GM19351 (cell line): ENCODE measurements at regions not wholly inside any gene's neighbourhood (a gene's known extent, or its start where the extent isn't known, plus 50 kb on each side); places are given as distances from the start of the nearest gene placed in this dataset.
A peak's percentile ranks its signal among the peaks of the same experiment; 100 is the strongest.

Source experiments
- ATAC-seq: cut with Tn5 transposase; IDR thresholded peaks from one replicate; pipeline ENCODE4 v1.9.1; 2021; ENCODE audit warnings: mild to moderate bottlenecking, moderate library complexity; ENCODE audit not compliant: unreplicated experiment

DNA sequence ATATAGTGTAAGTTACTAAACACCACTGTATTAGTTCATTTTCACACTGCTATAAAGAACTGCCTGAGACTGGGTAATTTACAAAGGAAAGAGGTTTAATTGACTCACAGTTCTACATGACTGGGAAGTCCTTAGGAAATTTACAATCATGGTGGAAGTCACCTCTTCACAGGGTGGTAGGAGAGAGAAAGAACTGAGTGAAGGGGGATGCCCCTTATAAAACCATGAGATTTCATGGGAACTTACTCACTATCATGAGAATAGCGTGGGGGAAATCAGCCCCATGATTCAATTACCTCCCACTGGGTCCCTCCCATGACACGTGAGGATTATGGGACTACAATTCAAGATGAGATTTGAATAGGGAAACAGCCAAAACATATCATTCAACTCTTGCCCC lies 618.0 kb downstream of the NYAP2 start:
- ATAC-seq, result no peak

DNA sequence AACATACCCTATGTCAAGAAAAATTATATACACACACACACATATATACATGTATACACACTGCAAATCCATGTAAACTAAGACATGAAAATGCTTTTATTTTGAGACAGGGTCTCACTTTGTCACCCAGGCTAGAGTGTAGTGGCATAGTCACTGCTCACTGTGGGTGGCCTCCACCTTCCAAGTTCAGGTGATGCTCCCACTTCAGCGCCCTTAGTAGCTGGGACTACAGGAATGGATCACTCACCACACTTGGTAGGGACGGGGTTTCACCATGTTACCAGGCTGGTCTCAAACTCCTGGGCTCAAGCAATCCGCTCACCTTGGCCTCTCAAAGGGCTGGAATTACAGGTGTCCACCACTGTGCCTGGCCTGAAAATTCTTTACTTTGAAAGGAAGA lies 617.6 kb downstream of the NYAP2 start:
- no peak for ATAC-seq

- no peak for ATAC-seq
These were observed 612.4 kb downstream of the NYAP2 start for GRCh38 chr2:226011716-226012450.

DNA sequence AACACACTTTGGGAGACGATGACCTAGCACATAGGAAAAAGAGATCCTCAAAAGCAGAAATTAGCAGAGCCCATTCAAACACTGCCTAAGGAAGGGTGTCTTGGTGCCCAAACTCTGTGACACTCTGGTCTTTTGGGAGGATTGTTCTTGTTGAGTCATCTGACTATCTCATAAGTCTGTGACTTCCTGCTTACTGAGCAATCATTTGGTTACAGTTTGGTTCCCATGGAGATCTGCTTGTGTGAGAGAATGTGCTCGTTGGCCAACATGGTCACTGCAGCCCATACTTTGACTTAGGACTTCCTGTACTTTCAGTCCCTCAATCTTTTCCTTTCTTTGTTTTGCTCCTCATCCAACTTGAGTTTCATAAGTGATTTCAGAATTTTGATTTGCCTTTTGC lies 602.9 kb downstream of the NYAP2 start:
- peak; percentile 42 for ATAC-seq

DNA sequence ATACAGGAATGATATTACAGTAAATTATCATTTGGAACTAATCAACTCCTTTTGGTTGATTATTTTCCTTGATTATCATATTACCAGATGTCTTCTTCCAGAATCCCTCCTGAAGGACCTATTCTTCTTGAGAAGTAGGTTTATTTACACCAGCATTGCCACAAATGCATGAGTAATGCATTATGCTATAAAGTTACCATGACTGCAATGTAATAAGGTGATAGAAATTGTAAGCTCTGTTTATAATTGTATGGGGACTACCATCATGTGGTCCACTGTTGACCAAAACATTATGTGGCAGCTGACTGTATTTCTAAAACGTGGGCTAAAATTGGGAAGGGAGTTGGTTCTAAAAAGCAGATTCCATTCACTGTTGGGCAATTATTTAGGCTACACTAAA lies 602.2 kb downstream of the NYAP2 start:
- no peak for ATAC-seq

- ATAC-seq, result no peak
These were observed 600.2 kb downstream of the NYAP2 start for GRCh38 chr2:225999692-226000091.

- ATAC-seq, result no peak
These were observed 599.1 kb downstream of the NYAP2 start for GRCh38 chr2:225998653-225999052.

- no peak for ATAC-seq
These were observed 598.6 kb downstream of the NYAP2 start for GRCh38 chr2:225998116-225998515.

DNA sequence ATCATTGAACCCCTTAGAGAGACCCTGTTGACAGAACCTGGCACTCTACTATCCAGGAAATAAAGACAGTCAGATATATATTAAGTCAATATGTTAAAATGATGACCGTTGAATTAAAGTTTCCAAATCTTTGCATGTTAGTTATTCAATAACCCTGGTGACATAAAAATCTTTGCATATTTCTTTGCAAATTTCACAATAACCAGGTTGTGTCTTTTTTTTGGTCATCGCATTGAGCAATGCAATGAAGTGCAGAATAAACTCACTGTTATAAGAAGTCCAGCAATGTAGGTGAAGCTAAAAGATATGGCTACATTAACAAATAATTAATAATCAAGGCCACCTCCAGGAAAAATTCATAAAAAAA lies 596.9 kb downstream of the NYAP2 start:
- ATAC-seq, result no peak

DNA sequence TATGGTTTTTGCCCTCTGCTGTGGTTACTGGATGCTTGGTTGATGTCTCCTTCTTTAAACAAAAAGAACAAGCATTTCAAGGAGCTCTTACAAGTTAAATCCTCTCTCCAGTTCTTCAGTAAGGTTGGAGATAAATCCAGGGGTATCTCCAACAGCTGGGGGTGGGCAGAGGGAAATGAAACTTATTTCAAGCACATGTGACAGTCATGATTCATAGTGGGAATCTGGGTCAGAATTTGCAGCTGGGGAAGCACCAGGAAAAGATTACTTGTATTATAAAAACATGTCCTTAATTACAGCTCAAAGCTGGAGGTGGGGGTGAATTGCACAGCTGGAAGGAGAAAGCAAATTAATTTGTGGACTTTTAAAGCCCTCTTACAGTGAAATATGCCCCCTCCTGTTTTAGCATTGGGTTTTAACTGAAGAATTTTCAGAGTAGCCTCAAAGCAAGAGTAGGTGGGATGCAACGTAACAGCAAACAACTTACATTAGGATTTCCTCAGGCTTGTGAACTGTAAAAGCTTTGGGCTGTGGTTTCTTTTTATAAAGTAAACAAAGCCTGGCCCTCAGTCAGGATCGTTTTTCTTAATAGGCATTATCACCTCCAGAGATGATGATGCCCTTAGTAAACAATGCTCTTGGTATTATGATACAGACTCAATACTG lies 596.4 kb downstream of the NYAP2 start:
- ATAC-seq, result no peak

GRCh38 chr2:225994748-225995405 lies 595.4 kb downstream of the NYAP2 start:
- no peak for ATAC-seq

- ATAC-seq, result no peak
These were observed 593.9 kb downstream of the NYAP2 start for GRCh38 chr2:225993430-225993829.

GRCh38 chr2:225989809-225990208 lies 590.3 kb downstream of the NYAP2 start:
- no peak for ATAC-seq

DNA sequence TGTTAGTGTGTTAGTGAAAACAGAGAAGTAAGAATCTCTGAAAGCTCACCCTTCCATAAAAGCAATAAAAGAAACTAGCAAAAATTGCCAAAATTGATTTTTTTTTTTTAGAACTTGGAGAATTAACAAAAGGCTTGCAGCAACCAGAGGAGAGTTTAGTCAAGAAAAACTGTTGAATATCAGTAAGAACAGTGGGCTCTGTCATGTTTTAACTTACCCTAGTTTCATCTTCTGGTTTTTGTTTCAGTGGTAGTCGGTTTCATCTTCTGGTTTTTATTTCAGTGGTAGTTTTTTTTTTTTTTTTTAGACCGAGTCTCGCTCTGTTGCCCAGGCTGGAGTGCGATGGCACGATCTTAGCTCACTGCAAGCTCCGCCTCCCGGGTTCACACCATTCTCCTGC lies 580.9 kb downstream of the NYAP2 start:
- ATAC-seq, result no peak

GRCh38 chr2:225971433-225971832 lies 571.9 kb downstream of the NYAP2 start:
- no peak for ATAC-seq

DNA sequence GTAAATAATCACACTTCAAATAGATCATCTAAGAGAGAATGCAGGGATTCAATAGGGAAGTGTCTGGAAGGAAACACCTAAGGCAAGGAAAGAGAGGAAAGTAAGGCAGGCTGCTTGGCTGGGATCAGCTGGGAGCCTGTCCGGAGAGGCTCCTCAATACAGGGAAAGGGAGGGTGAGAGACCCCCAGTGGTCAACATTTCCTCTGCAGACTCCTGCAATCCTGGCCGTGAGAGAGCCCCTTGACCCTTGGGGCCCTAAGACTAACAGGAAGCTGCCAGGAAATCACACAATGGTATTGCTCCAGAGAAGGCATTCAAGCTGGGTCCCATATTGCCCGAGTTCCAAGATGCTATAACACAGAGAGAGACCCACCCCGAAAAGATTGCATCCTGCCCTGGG lies 549.4 kb downstream of the NYAP2 start:
- no peak for ATAC-seq

DNA sequence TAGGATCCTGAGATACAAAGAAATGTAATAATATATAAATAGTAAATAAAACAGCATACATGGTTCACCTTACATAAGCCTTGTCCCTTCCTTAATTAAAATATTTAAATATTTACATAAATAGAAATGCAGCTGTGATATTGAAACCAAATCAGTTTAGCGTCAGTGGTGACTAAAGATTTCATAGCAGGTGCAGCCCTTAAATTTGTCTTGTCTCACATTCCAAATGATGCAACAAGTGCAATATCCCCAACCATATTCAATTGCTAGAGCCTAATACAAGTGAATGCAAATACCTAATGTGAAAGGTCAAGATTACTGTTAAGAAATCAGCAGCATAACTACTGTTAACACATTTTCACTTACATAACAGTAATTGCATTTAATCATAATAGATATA lies 539.5 kb downstream of the NYAP2 start:
- ATAC-seq, result no peak

GRCh38 chr2:225937625-225938187 lies 538.2 kb downstream of the NYAP2 start:
- no peak for ATAC-seq

DNA sequence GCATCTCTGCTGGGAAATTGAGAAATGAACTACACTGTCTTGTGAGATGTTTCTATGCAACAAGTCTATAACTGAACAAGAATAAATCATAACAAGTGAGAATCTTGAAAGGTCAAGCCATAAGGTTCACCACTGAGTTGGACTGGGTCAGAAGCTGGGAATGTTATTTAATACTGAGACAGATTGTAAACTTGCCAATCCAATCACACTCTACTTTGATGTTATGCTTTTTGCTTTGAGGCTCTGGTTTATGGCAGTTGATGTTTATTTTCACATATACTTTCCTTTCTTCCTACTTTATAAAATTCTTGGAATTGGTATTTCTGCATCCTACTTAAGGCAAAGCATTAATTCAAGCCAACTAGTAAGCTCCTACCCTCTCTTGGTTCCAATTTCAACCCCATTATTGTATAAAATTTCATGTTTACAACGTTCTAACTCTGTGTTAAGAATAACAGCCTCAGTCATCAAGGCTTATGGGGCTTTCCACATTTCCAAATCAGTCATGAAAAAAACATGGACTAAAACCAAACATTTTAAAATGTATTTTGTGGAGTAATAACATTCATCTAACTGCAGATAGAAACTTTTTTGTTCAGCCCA lies 533.4 kb downstream of the NYAP2 start:
- no peak for ATAC-seq

DNA sequence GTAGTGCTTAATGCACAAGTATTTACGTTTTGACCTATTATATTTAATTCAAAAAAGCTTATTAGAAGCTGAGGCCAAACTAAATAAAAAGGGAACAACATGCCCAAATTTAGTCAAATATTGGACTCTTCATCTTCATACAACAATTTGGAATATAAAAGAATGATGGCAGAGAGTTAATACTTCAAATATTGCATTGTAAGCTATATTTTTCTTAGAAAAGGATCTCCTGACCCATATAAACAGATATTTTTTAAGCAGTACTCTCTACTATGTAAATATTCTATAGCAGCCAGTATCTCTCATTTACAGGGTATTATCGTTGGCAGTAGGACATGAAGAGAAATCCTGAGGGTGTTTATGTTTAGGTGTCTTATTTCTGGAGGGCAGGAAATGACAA lies 531.2 kb downstream of the NYAP2 start:
- no peak for ATAC-seq

DNA sequence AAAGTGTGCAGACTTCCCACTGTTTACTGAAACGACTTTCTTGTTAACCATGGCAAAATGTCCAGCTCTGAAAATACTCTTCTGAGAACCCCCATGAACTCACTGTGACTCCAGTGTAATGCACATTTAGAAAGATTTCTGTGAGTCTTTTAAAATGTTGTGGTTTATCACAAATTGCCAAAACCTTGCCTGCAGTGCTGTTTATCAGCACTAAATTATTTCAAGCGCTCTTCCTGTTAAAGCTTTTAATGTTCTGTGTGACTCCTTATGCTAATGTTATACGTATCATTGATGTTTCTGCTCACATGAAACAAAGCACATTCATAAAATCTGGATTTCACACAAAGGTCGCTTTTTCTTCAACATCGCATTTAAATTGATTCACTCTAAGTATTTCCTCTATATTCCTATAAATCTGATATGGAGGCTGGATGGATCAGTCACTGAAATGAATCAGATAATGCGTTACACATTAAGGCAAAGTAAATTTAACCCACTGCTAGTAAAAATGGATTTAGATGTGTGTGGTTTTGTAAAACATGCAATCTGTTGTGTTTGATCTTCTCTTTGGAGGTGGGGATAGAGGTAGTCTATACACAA lies 521.2 kb downstream of the NYAP2 start:
- ATAC-seq, result no peak
